ENCODE measurements at regions not wholly inside any gene's neighbourhood (a gene's known extent, or its start where the extent isn't known, plus 50 kb on each side); places are given as distances from the start of the nearest gene placed in this dataset.

DNA sequence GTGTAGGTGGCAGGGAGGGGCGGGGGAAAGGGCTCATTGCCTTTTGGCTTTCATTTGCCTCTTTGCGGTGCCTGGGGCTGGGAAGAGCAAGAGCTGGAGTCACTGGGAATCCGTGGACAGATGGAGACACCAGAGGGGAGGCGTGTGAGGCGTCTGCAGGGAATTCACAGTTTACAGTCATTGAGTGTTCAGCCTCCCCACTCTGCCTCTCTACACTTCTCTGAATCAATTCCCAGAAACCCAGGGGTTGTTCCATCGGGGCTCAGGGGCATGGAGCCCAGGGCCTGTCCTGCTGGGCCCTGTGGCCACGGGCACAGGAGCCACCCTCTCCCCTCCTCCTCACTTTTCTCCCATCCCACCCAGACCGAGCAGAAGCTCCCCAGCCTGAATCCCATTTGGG lies 160.5 kb upstream of the NAV2 start:
- Mint-ChIP-seq H3K4me3 (ENCODE audit: unreplicated experiment) (no peak overlapping the region), H3K36me3 (ENCODE audit: low read depth, unreplicated experiment) (no peaks in the 10 kb centered on the region), H3K9me3 (ENCODE audit: unreplicated experiment) (no peaks in the 10 kb centered on the region), H3K4me1 (ENCODE audit: low read depth, unreplicated experiment) (no peaks in the 10 kb centered on the region), H3K27me3 (ENCODE audit: low read depth, unreplicated experiment) (peaks cover 40% of the 10 kb centered on the region), H3K27ac (ENCODE audit: unreplicated experiment) (no peak overlapping the region)
- Histone ChIP-seq H3K4me2 (ENCODE audit: low read length) (no peak overlapping the region), H3K9ac (ENCODE audit: low read length) (no peak overlapping the region), H2AFZ (ENCODE audit: low read depth, low read length) (no peak overlapping the region), H3K36me3 (ENCODE audit: insufficient read depth, low read length) (no peaks in the 10 kb centered on the region), H4K20me1 (ENCODE audit: insufficient read depth, low read length) (no peaks in the 10 kb centered on the region), H3K27ac (ENCODE audit: low read depth, low read length) (no peak overlapping the region), H3K27me3 (ENCODE audit: insufficient read depth, low read length) (peaks cover 22% of the 10 kb centered on the region), H3K4me1 (ENCODE audit: insufficient read depth, low read length) (no peaks in the 10 kb centered on the region), H3K9me3 (ENCODE audit: insufficient read depth, low read depth, low read length) (no peaks in the 10 kb centered on the region), H3K4me3 (ENCODE audit: insufficient read depth, low read depth, low read length) (no peak overlapping the region), H3K79me2 (ENCODE audit: insufficient read depth, low read length) (no peaks in the 10 kb centered on the region)
- FAIRE-seq (no peak), DNase-seq (ENCODE audit: low read depth) (no peak)
- TF ChIP-seq EZH2 (IDR thresholded peaks at IDR 0.05; ENCODE audit: insufficient read depth, low read length), result no peak
- TF ChIP-seq, protein P1, sequence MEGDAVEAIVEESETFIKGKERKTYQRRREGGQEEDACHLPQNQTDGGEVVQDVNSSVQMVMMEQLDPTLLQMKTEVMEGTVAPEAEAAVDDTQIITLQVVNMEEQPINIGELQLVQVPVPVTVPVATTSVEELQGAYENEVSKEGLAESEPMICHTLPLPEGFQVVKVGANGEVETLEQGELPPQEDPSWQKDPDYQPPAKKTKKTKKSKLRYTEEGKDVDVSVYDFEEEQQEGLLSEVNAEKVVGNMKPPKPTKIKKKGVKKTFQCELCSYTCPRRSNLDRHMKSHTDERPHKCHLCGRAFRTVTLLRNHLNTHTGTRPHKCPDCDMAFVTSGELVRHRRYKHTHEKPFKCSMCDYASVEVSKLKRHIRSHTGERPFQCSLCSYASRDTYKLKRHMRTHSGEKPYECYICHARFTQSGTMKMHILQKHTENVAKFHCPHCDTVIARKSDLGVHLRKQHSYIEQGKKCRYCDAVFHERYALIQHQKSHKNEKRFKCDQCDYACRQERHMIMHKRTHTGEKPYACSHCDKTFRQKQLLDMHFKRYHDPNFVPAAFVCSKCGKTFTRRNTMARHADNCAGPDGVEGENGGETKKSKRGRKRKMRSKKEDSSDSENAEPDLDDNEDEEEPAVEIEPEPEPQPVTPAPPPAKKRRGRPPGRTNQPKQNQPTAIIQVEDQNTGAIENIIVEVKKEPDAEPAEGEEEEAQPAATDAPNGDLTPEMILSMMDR (IDR thresholded peaks at IDR 0.05; ENCODE audit: insufficient read depth, low read depth, low read length), result no peak

DNA sequence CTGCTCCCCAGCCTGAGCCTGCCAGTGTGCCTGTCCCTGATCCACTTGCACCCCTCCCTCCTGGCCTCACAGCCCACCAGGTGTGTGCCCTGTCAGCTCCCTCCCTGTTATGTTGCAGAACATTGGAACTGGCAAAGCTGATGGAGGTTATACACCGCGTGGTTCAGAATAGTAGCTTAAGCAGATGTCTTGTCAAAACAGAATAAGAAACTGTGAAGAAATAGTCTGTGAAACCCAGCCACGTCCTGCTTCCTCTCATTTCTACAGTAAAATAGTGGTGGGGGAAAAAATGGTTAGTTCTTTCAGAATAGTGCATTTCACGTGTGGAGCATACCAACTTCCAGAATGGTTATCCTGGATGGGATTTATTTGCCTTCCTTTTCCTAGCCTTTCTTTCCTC lies 161.2 kb upstream of the NAV2 start:
- H3K9me3 Mint-ChIP-seq (ENCODE audit: unreplicated experiment), result no peaks in the 10 kb centered on the region
- DNase-seq (ENCODE audit: low read depth) (no peak), FAIRE-seq (no peak)
- H3K4me3 Mint-ChIP-seq (ENCODE audit: unreplicated experiment), result no peak overlapping the region
- Histone ChIP-seq H4K20me1 (ENCODE audit: insufficient read depth, low read length) (no peaks in the 10 kb centered on the region), H3K9me3 (ENCODE audit: insufficient read depth, low read depth, low read length) (no peaks in the 10 kb centered on the region), H3K27me3 (ENCODE audit: insufficient read depth, low read length) (peaks cover 26% of the 10 kb centered on the region), H3K4me1 (ENCODE audit: insufficient read depth, low read length) (no peaks in the 10 kb centered on the region), H3K36me3 (ENCODE audit: insufficient read depth, low read length) (no peaks in the 10 kb centered on the region), H3K4me2 (ENCODE audit: low read length) (no peak overlapping the region), H3K9ac (ENCODE audit: low read length) (no peak overlapping the region), H3K4me3 (ENCODE audit: insufficient read depth, low read depth, low read length) (no peak overlapping the region), H3K79me2 (ENCODE audit: insufficient read depth, low read length) (no peaks in the 10 kb centered on the region), H3K27ac (ENCODE audit: low read depth, low read length) (no peak overlapping the region), H2AFZ (ENCODE audit: low read depth, low read length) (no peak overlapping the region)
- H3K27me3 Mint-ChIP-seq (ENCODE audit: low read depth, unreplicated experiment), result peaks cover 47% of the 10 kb centered on the region
- H3K4me1 Mint-ChIP-seq (ENCODE audit: low read depth, unreplicated experiment), result no peaks in the 10 kb centered on the region
- no peaks in the 10 kb centered on the region for H3K36me3 Mint-ChIP-seq (ENCODE audit: low read depth, unreplicated experiment)
- TF ChIP-seq, protein P1 (IDR thresholded peaks at IDR 0.05; ENCODE audit: insufficient read depth, low read depth, low read length), result no peak
- no peak for TF ChIP-seq EZH2 (IDR thresholded peaks at IDR 0.05; ENCODE audit: insufficient read depth, low read length)
- no peak overlapping the region for H3K27ac Mint-ChIP-seq (ENCODE audit: unreplicated experiment)

DNA sequence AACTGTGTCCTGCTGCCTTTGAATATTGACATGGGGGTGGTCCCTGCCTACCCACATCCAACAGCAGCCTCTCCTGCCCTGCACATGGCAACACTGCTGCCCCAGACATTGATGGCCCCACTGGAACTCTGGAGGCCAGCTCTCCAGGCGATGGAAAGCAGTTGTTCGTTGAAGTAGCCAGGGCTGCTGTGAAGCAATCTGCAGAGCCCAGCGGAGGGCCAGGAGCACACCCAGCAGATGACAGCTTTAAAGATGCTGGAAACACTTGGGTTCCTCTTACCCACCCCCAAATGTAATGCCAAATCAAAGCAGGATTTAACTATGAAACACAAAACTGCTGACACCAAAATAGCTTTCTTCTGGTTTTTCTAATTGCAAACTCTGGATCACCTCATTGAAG lies 165.6 kb upstream of the NAV2 start:
- TF ChIP-seq EZH2 (IDR thresholded peaks at IDR 0.05; ENCODE audit: insufficient read depth, low read length), result no peak
- TF ChIP-seq, protein P1 (IDR thresholded peaks at IDR 0.05; ENCODE audit: insufficient read depth, low read depth, low read length), result no peak
- no peak overlapping the region for H3K4me3 ChIP-seq (ENCODE audit: insufficient read depth, low read depth, low read length)
- Mint-ChIP-seq H3K36me3 (ENCODE audit: low read depth, unreplicated experiment) (no peaks in the 10 kb centered on the region), H3K4me3 (ENCODE audit: unreplicated experiment) (no peak overlapping the region), H3K27ac (ENCODE audit: unreplicated experiment) (no peak overlapping the region), H3K27me3 (ENCODE audit: low read depth, unreplicated experiment) (peaks cover 76% of the 10 kb centered on the region), H3K4me1 (ENCODE audit: low read depth, unreplicated experiment) (no peaks in the 10 kb centered on the region), H3K9me3 (ENCODE audit: unreplicated experiment) (no peaks in the 10 kb centered on the region)
- no peak overlapping the region for H3K27ac ChIP-seq (ENCODE audit: low read depth, low read length)
- no peaks in the 10 kb centered on the region for H3K9me3 ChIP-seq (ENCODE audit: insufficient read depth, low read depth, low read length)
- H2AFZ ChIP-seq (ENCODE audit: low read depth, low read length), result no peak overlapping the region
- H3K4me1 ChIP-seq (ENCODE audit: insufficient read depth, low read length), result no peaks in the 10 kb centered on the region
- no peak overlapping the region for H3K4me2 ChIP-seq (ENCODE audit: low read length)
- no peaks in the 10 kb centered on the region for H3K36me3 ChIP-seq (ENCODE audit: insufficient read depth, low read length)
- no peak overlapping the region for H3K9ac ChIP-seq (ENCODE audit: low read length)
- FAIRE-seq (no peak), DNase-seq (ENCODE audit: low read depth) (no peak)
- peaks cover 38% of the 10 kb centered on the region for H3K27me3 ChIP-seq (ENCODE audit: insufficient read depth, low read length)
- H3K79me2 ChIP-seq (ENCODE audit: insufficient read depth, low read length), result no peaks in the 10 kb centered on the region
- H4K20me1 ChIP-seq (ENCODE audit: insufficient read depth, low read length), result no peaks in the 10 kb centered on the region
